ENCODE measurements at regions not wholly inside any gene's neighbourhood (a gene's known extent, or its start where the extent isn't known, plus 50 kb on each side); places are given as distances from the start of the nearest gene placed in this dataset.

GRCh38 chr18:41538751-41539150 lies 416.3 kb upstream of the PIK3C3 start:
- Histone ChIP-seq H3K4me1 (no peaks in the 10 kb centered on the region), H3K4me2 (no peak overlapping the region), H3K27me3 (no peaks in the 10 kb centered on the region), H3K4me3 (no peak overlapping the region), H3K27ac (no peak overlapping the region), H3K36me3 (no peaks in the 10 kb centered on the region), H3K9me3 (no peaks in the 10 kb centered on the region), H3K9ac (no peak overlapping the region), H4K20me1 (no peaks in the 10 kb centered on the region)
- TF ChIP-seq Cebpa-rat (IDR thresholded peaks at IDR 0.05), result no peak

GRCh38 chr18:41537666-41538065 lies 417.4 kb upstream of the PIK3C3 start:
- Histone ChIP-seq H4K20me1 (no peaks in the 10 kb centered on the region), H3K9ac (no peak overlapping the region), H3K4me1 (no peaks in the 10 kb centered on the region), H3K4me3 (no peak overlapping the region), H3K9me3 (no peaks in the 10 kb centered on the region), H3K27me3 (no peaks in the 10 kb centered on the region), H3K4me2 (no peak overlapping the region), H3K36me3 (no peaks in the 10 kb centered on the region), H3K27ac (no peak overlapping the region)
- TF ChIP-seq Cebpa-rat (IDR thresholded peaks at IDR 0.05), result no peak

GRCh38 chr18:41532344-41533086 lies 422.5 kb upstream of the PIK3C3 start:
- no peaks in the 10 kb centered on the region for H4K20me1 ChIP-seq
- H3K9ac ChIP-seq, result no peak overlapping the region
- no peaks in the 10 kb centered on the region for H3K27me3 ChIP-seq
- no peak overlapping the region for H3K27ac ChIP-seq
- H3K4me3 ChIP-seq, result no peak overlapping the region
- H3K4me1 ChIP-seq, result no peaks in the 10 kb centered on the region
- no peak overlapping the region for H3K4me2 ChIP-seq
- TF ChIP-seq Cebpa-rat (IDR thresholded peaks at IDR 0.05), result no peak
- no peaks in the 10 kb centered on the region for H3K36me3 ChIP-seq
- H3K9me3 ChIP-seq, result no peaks in the 10 kb centered on the region

GRCh38 chr18:41530970-41531369 lies 424.1 kb upstream of the PIK3C3 start:
- no peak for TF ChIP-seq Cebpa-rat (IDR thresholded peaks at IDR 0.05)
- Histone ChIP-seq H3K36me3 (no peaks in the 10 kb centered on the region), H3K27me3 (no peaks in the 10 kb centered on the region)

GRCh38 chr18:41529093-41529492 lies 425.9 kb upstream of the PIK3C3 start:
- peak; percentile 97; the same call in 1 of the 2 replicates for TF ChIP-seq Cebpa-rat (IDR thresholded peaks at IDR 0.05)
- Histone ChIP-seq H3K27me3 (no peaks in the 10 kb centered on the region), H3K4me1 (no peaks in the 10 kb centered on the region), H3K4me2 (no peak overlapping the region), H3K27ac (no peak overlapping the region), H3K4me3 (no peak overlapping the region), H4K20me1 (no peaks in the 10 kb centered on the region), H3K9ac (no peak overlapping the region), H3K9me3 (no peaks in the 10 kb centered on the region), H3K36me3 (no peaks in the 10 kb centered on the region)

More at GRCh38 chr18:41530970-41531369, 424.1 kb upstream of the PIK3C3 start:
- H3K9ac ChIP-seq, result no peak overlapping the region
- H3K4me3 ChIP-seq, result no peak overlapping the region
- H3K4me1 ChIP-seq, result no peaks in the 10 kb centered on the region
- H3K27ac ChIP-seq, result no peak overlapping the region
- H4K20me1 ChIP-seq, result no peaks in the 10 kb centered on the region
- no peaks in the 10 kb centered on the region for H3K9me3 ChIP-seq
- H3K4me2 ChIP-seq, result no peak overlapping the region

GRCh38 chr18:41526054-41526453 lies 429.0 kb upstream of the PIK3C3 start:
- no peak overlapping the region for H3K9ac ChIP-seq
- no peaks in the 10 kb centered on the region for H3K27me3 ChIP-seq
- H3K4me3 ChIP-seq, result no peak overlapping the region
- H3K4me1 ChIP-seq, result no peaks in the 10 kb centered on the region
- no peak for TF ChIP-seq Cebpa-rat (IDR thresholded peaks at IDR 0.05)
- H3K27ac ChIP-seq, result no peak overlapping the region
- H4K20me1 ChIP-seq, result no peaks in the 10 kb centered on the region
- H3K4me2 ChIP-seq, result no peak overlapping the region
- H3K9me3 ChIP-seq, result no peaks in the 10 kb centered on the region
- H3K36me3 ChIP-seq, result no peaks in the 10 kb centered on the region

- H3K27me3 ChIP-seq, result no peaks in the 10 kb centered on the region
- no peak overlapping the region for H3K4me2 ChIP-seq
- no peak for TF ChIP-seq Cebpa-rat (IDR thresholded peaks at IDR 0.05)
- H3K4me1 ChIP-seq, result no peaks in the 10 kb centered on the region
- no peaks in the 10 kb centered on the region for H3K9me3 ChIP-seq
- no peak overlapping the region for H3K4me3 ChIP-seq
- no peaks in the 10 kb centered on the region for H3K36me3 ChIP-seq
- H4K20me1 ChIP-seq, result no peaks in the 10 kb centered on the region
- H3K27ac ChIP-seq, result no peak overlapping the region
- no peak overlapping the region for H3K9ac ChIP-seq
Observed at GRCh38 chr18:41524674-41525470, 430.2 kb upstream of the PIK3C3 start.

- no peaks in the 10 kb centered on the region for H3K4me1 ChIP-seq
- H4K20me1 ChIP-seq, result no peaks in the 10 kb centered on the region
- H3K4me3 ChIP-seq, result no peak overlapping the region
- H3K9ac ChIP-seq, result no peak overlapping the region
- no peaks in the 10 kb centered on the region for H3K36me3 ChIP-seq
- H3K9me3 ChIP-seq, result no peaks in the 10 kb centered on the region
- no peak for TF ChIP-seq Cebpa-rat (IDR thresholded peaks at IDR 0.05)
- H3K27ac ChIP-seq, result no peak overlapping the region
- no peak overlapping the region for H3K4me2 ChIP-seq
- no peaks in the 10 kb centered on the region for H3K27me3 ChIP-seq
Observed at GRCh38 chr18:41517142-41517541, 437.9 kb upstream of the PIK3C3 start.

- Histone ChIP-seq H3K9me3 (no peaks in the 10 kb centered on the region), H3K4me3 (no peak overlapping the region), H3K4me2 (no peak overlapping the region), H3K27ac (no peak overlapping the region), H3K4me1 (no peaks in the 10 kb centered on the region), H3K36me3 (no peaks in the 10 kb centered on the region), H3K9ac (no peak overlapping the region), H4K20me1 (no peaks in the 10 kb centered on the region), H3K27me3 (no peaks in the 10 kb centered on the region)
- no peak for TF ChIP-seq Cebpa-rat (IDR thresholded peaks at IDR 0.05)
Observed at GRCh38 chr18:41513438-41513837, 441.6 kb upstream of the PIK3C3 start.

GRCh38 chr18:41504316-41504715 lies 450.7 kb upstream of the PIK3C3 start:
- no peak overlapping the region for H3K4me3 ChIP-seq
- TF ChIP-seq Cebpa-rat (IDR thresholded peaks at IDR 0.05), result no peak
- H3K27ac ChIP-seq, result no peak overlapping the region
- H3K4me2 ChIP-seq, result no peak overlapping the region
- H3K9ac ChIP-seq, result no peak overlapping the region
- H3K9me3 ChIP-seq, result no peaks in the 10 kb centered on the region
- no peaks in the 10 kb centered on the region for H3K36me3 ChIP-seq
- no peaks in the 10 kb centered on the region for H4K20me1 ChIP-seq
- H3K27me3 ChIP-seq, result no peaks in the 10 kb centered on the region
- H3K4me1 ChIP-seq, result no peaks in the 10 kb centered on the region
